ENCODE measurements at regions not wholly inside any gene's neighbourhood (a gene's known extent, or its start where the extent isn't known, plus 50 kb on each side); places are given as distances from the start of the nearest gene placed in this dataset.

GRCh38 chr4:175412746-175413145 is 399.3 kb downstream of the GPM6A start:
- WGBS = 88% methylated on average over 1 of the region's 2 CpGs
- Histone ChIP-seq H3K4me1 (ENCODE audit: insufficient read depth, low read length) (peaks cover 9% of the 10 kb centered on the region), H3K9me3 (ENCODE audit: insufficient read depth, low read depth, low read length) (peaks cover 21% of the 10 kb centered on the region), H3K27ac (ENCODE audit: low read depth, low read length) (no peak overlapping the region), H3K9ac (ENCODE audit: low read depth, low read length) (no peak overlapping the region), H3K27me3 (ENCODE audit: insufficient read depth, low read length) (no peaks in the 10 kb centered on the region), H3K4me3 (ENCODE audit: low read length) (no peak overlapping the region), H3K36me3 (ENCODE audit: insufficient read depth, low read length) (no peaks in the 10 kb centered on the region)

GRCh38 chr4:175413561-175413960 is 398.5 kb downstream of the GPM6A start:
- WGBS = 94% methylated on average over 5 of the region's 5 CpGs
- Histone ChIP-seq H3K4me3 (ENCODE audit: low read length) (no peak overlapping the region), H3K36me3 (ENCODE audit: insufficient read depth, low read length) (no peaks in the 10 kb centered on the region), H3K27me3 (ENCODE audit: insufficient read depth, low read length) (no peaks in the 10 kb centered on the region), H3K4me1 (ENCODE audit: insufficient read depth, low read length) (peaks cover 9% of the 10 kb centered on the region), H3K9ac (ENCODE audit: low read depth, low read length) (no peak overlapping the region), H3K9me3 (ENCODE audit: insufficient read depth, low read depth, low read length) (peaks cover 21% of the 10 kb centered on the region), H3K27ac (ENCODE audit: low read depth, low read length) (no peak overlapping the region)

GRCh38 chr4:175414602-175415001 is 397.5 kb downstream of the GPM6A start:
- H3K9me3 ChIP-seq (ENCODE audit: insufficient read depth, low read depth, low read length) = peaks cover 21% of the 10 kb centered on the region
- H3K27ac ChIP-seq (ENCODE audit: low read depth, low read length) = no peak overlapping the region; the same call in 1 of the 2 replicates
- H3K36me3 ChIP-seq (ENCODE audit: insufficient read depth, low read length) = no peaks in the 10 kb centered on the region
- no peak overlapping the region for H3K9ac ChIP-seq (ENCODE audit: low read depth, low read length)
- no peak overlapping the region for H3K4me3 ChIP-seq (ENCODE audit: low read length)
- H3K4me1 ChIP-seq (ENCODE audit: insufficient read depth, low read length) = peaks cover 9% of the 10 kb centered on the region
- WGBS = 89% methylated on average over 1 of the region's 2 CpGs
- no peaks in the 10 kb centered on the region for H3K27me3 ChIP-seq (ENCODE audit: insufficient read depth, low read length)

- 92% methylated on average over 3 of the region's 3 CpGs for WGBS
- Histone ChIP-seq H3K4me3 (ENCODE audit: low read length) (no peak overlapping the region), H3K27me3 (ENCODE audit: insufficient read depth, low read length) (no peaks in the 10 kb centered on the region), H3K9ac (ENCODE audit: low read depth, low read length) (no peak overlapping the region), H3K9me3 (ENCODE audit: insufficient read depth, low read depth, low read length) (peaks cover 16% of the 10 kb centered on the region), H3K36me3 (ENCODE audit: insufficient read depth, low read length) (no peaks in the 10 kb centered on the region), H3K27ac (ENCODE audit: low read depth, low read length) (no peak overlapping the region), H3K4me1 (ENCODE audit: insufficient read depth, low read length) (peaks cover 9% of the 10 kb centered on the region)
Measured at GRCh38 chr4:175418516-175418915, 393.5 kb downstream of the GPM6A start.

- no peaks in the 10 kb centered on the region for H3K36me3 ChIP-seq (ENCODE audit: insufficient read depth, low read length)
- 0 out of 2 replicates have a peak, but pooled peaks cover 10% of the 10 kb centered on the region for H3K9me3 ChIP-seq (ENCODE audit: insufficient read depth, low read depth, low read length)
- peaks cover 9% of the 10 kb centered on the region for H3K4me1 ChIP-seq (ENCODE audit: insufficient read depth, low read length)
- no peak overlapping the region for H3K27ac ChIP-seq (ENCODE audit: low read depth, low read length)
- WGBS = 83% methylated on average over 2 of the region's 2 CpGs
- no peaks in the 10 kb centered on the region for H3K27me3 ChIP-seq (ENCODE audit: insufficient read depth, low read length)
- H3K4me3 ChIP-seq (ENCODE audit: low read length) = no peak overlapping the region
- no peak overlapping the region for H3K9ac ChIP-seq (ENCODE audit: low read depth, low read length)
Measured at GRCh38 chr4:175419236-175419718, 392.8 kb downstream of the GPM6A start.

GRCh38 chr4:175421506-175421905 is 390.6 kb downstream of the GPM6A start:
- H3K4me1 ChIP-seq (ENCODE audit: insufficient read depth, low read length) = no peaks in the 10 kb centered on the region
- no peak overlapping the region for H3K27ac ChIP-seq (ENCODE audit: low read depth, low read length)
- no peak overlapping the region for H3K9ac ChIP-seq (ENCODE audit: low read depth, low read length)
- H3K9me3 ChIP-seq (ENCODE audit: insufficient read depth, low read depth, low read length) = 0 out of 2 replicates have a peak, but pooled peaks cover 8% of the 10 kb centered on the region
- no peaks in the 10 kb centered on the region for H3K36me3 ChIP-seq (ENCODE audit: insufficient read depth, low read length)
- H3K4me3 ChIP-seq (ENCODE audit: low read length) = no peak overlapping the region
- WGBS = 85% methylated on average over 3 of the region's 3 CpGs
- no peaks in the 10 kb centered on the region for H3K27me3 ChIP-seq (ENCODE audit: insufficient read depth, low read length)

GRCh38 chr4:175422331-175422730 is 389.7 kb downstream of the GPM6A start:
- H3K9ac ChIP-seq (ENCODE audit: low read depth, low read length) = no peak overlapping the region
- H3K4me3 ChIP-seq (ENCODE audit: low read length) = no peak overlapping the region
- no peaks in the 10 kb centered on the region for H3K4me1 ChIP-seq (ENCODE audit: insufficient read depth, low read length)
- no peak overlapping the region for H3K27ac ChIP-seq (ENCODE audit: low read depth, low read length)
- H3K9me3 ChIP-seq (ENCODE audit: insufficient read depth, low read depth, low read length) = 0 out of 2 replicates have a peak, but pooled peaks cover 3% of the 10 kb centered on the region
- WGBS = no CpG with 5 or more reads among the region's 2 CpGs
- H3K27me3 ChIP-seq (ENCODE audit: insufficient read depth, low read length) = no peaks in the 10 kb centered on the region
- no peaks in the 10 kb centered on the region for H3K36me3 ChIP-seq (ENCODE audit: insufficient read depth, low read length)

GRCh38 chr4:175424111-175424510 is 388.0 kb downstream of the GPM6A start:
- H3K27ac ChIP-seq (ENCODE audit: low read depth, low read length) = no peak overlapping the region
- H3K27me3 ChIP-seq (ENCODE audit: insufficient read depth, low read length) = no peaks in the 10 kb centered on the region
- H3K36me3 ChIP-seq (ENCODE audit: insufficient read depth, low read length) = no peaks in the 10 kb centered on the region
- no peaks in the 10 kb centered on the region for H3K9me3 ChIP-seq (ENCODE audit: insufficient read depth, low read depth, low read length)
- 95% methylated on average over 4 of the region's 4 CpGs for WGBS
- no peaks in the 10 kb centered on the region for H3K4me1 ChIP-seq (ENCODE audit: insufficient read depth, low read length)
- H3K4me3 ChIP-seq (ENCODE audit: low read length) = no peak overlapping the region
- no peak overlapping the region for H3K9ac ChIP-seq (ENCODE audit: low read depth, low read length)

GRCh38 chr4:175427751-175428150 is 384.3 kb downstream of the GPM6A start:
- 98% methylated on average over 43 of the region's 44 CpGs for WGBS
- no peak overlapping the region for H3K9ac ChIP-seq (ENCODE audit: low read depth, low read length)
- no peaks in the 10 kb centered on the region for H3K4me1 ChIP-seq (ENCODE audit: insufficient read depth, low read length)
- no peak overlapping the region for H3K27ac ChIP-seq (ENCODE audit: low read depth, low read length)
- no peaks in the 10 kb centered on the region for H3K27me3 ChIP-seq (ENCODE audit: insufficient read depth, low read length)
- H3K36me3 ChIP-seq (ENCODE audit: insufficient read depth, low read length) = no peaks in the 10 kb centered on the region
- no peak overlapping the region for H3K4me3 ChIP-seq (ENCODE audit: low read length)
- H3K9me3 ChIP-seq (ENCODE audit: insufficient read depth, low read depth, low read length) = no peaks in the 10 kb centered on the region

- 100% methylated on average over 1 of the region's 1 CpG for WGBS
- no peaks in the 10 kb centered on the region for H3K36me3 ChIP-seq (ENCODE audit: insufficient read depth, low read length)
- H3K9ac ChIP-seq (ENCODE audit: low read depth, low read length) = no peak overlapping the region
- H3K4me1 ChIP-seq (ENCODE audit: insufficient read depth, low read length) = no peaks in the 10 kb centered on the region
- H3K27me3 ChIP-seq (ENCODE audit: insufficient read depth, low read length) = no peaks in the 10 kb centered on the region
- H3K27ac ChIP-seq (ENCODE audit: low read depth, low read length) = no peak overlapping the region
- H3K9me3 ChIP-seq (ENCODE audit: insufficient read depth, low read depth, low read length) = no peaks in the 10 kb centered on the region
- no peak overlapping the region for H3K4me3 ChIP-seq (ENCODE audit: low read length)
Measured at GRCh38 chr4:175431694-175432093, 380.4 kb downstream of the GPM6A start.

- Histone ChIP-seq H3K27me3 (ENCODE audit: insufficient read depth, low read length) (no peaks in the 10 kb centered on the region), H3K9ac (ENCODE audit: low read depth, low read length) (no peak overlapping the region), H3K4me3 (ENCODE audit: low read length) (no peak overlapping the region), H3K27ac (ENCODE audit: low read depth, low read length) (no peak overlapping the region), H3K4me1 (ENCODE audit: insufficient read depth, low read length) (no peaks in the 10 kb centered on the region), H3K36me3 (ENCODE audit: insufficient read depth, low read length) (no peaks in the 10 kb centered on the region), H3K9me3 (ENCODE audit: insufficient read depth, low read depth, low read length) (no peaks in the 10 kb centered on the region)
- 92% methylated on average over 4 of the region's 4 CpGs for whole genome bisulfite sequencing
Measured at GRCh38 chr4:175435381-175435783, 376.7 kb downstream of the GPM6A start.

GRCh38 chr4:175436196-175436595 is 375.9 kb downstream of the GPM6A start:
- 100% methylated on average over 1 of the region's 1 CpG for WGBS
- no peaks in the 10 kb centered on the region for H3K4me1 ChIP-seq (ENCODE audit: insufficient read depth, low read length)
- H3K36me3 ChIP-seq (ENCODE audit: insufficient read depth, low read length) = no peaks in the 10 kb centered on the region
- no peak overlapping the region for H3K27ac ChIP-seq (ENCODE audit: low read depth, low read length)
- H3K9ac ChIP-seq (ENCODE audit: low read depth, low read length) = no peak overlapping the region
- H3K4me3 ChIP-seq (ENCODE audit: low read length) = no peak overlapping the region
- no peaks in the 10 kb centered on the region for H3K27me3 ChIP-seq (ENCODE audit: insufficient read depth, low read length)
- H3K9me3 ChIP-seq (ENCODE audit: insufficient read depth, low read depth, low read length) = no peaks in the 10 kb centered on the region

Measured in HUES64 (cell line).